Spleen (tissue), 11 donors: ENCODE measurements at regions not wholly inside any gene's neighbourhood (a gene's known extent, or its start where the extent isn't known, plus 50 kb on each side); places are given as distances from the start of the nearest gene placed in this dataset.

ENCODE experiments used
- DNase-seq: peaks from one replicate; pipeline ENCODE4 v3.0.0-alpha.2; 2020
- H3K27ac ChIP-seq, 8 donors: fragments of 200-600 bp; sonication (generic) in 7 of 8; 1 replicate in 4 of 8; 2 replicates in 4 of 8; pipeline versions ENCODE4 v1.5.0 to v1.8.0; 2016 to 2021; ENCODE audit warnings: inconsistent platforms in 4 of 8, mild to moderate bottlenecking in 4 of 8, moderate library complexity in 1 of 8
- H3K27me3 ChIP-seq, 7 donors: fragments of 200-600 bp; sonication (generic) in 6 of 7; replicated peaks in 1 of 7; 1 replicate in 4 of 7; 2 replicates in 3 of 7; pipeline versions ENCODE4 v1.5.0 to v1.8.0; 2016 to 2021; ENCODE audit warnings: inconsistent platforms in 3 of 7, mild to moderate bottlenecking in 1 of 7
- H3K36me3 ChIP-seq, 6 donors: fragments of 200-600 bp; sonication (generic) in 5 of 6; 1 replicate in 4 of 6; 2 replicates in 2 of 6; pipeline versions ENCODE4 v1.5.0 to v1.8.0; 2016 to 2021; ENCODE audit warnings: inconsistent platforms in 2 of 6
- H3K4me1 ChIP-seq, 6 donors: fragments of 200-600 bp; sonication (generic) in 5 of 6; 1 replicate in 3 of 6; 2 replicates in 3 of 6; pipeline versions ENCODE4 v1.5.0 to v1.8.0; 2016 to 2021; ENCODE audit warnings: inconsistent platforms in 3 of 6
- H3K4me3 ChIP-seq, 8 donors: fragments of 200-600 bp; sonication (generic) in 7 of 8; 1 replicate in 4 of 8; 2 replicates in 4 of 8; pipeline versions ENCODE4 v1.5.0 to v1.8.0; 2016 to 2021; ENCODE audit warnings: inconsistent platforms in 4 of 8, mild to moderate bottlenecking in 4 of 8, moderate library complexity in 2 of 8
- H3K9me3 ChIP-seq, 8 donors: fragments of 200-600 bp; sonication (generic) in 7 of 8; 1 replicate in 4 of 8; 2 replicates in 4 of 8; pipeline versions ENCODE4 v1.5.0 to v1.8.0; 2016 to 2021; ENCODE audit warnings: inconsistent platforms in 4 of 8
- CTCF ChIP-seq, 11 experiments: fragments of 200-600 bp in 7 of 11; fragments of 450-650 bp in 4 of 11; sonication (generic) in 4 of 11; IDR thresholded peaks in 8 of 11; conservative IDR thresholded peaks in 3 of 11; 1 replicate in 7 of 11; 2 replicates in 4 of 11; pipeline versions ENCODE4 v1.4.0 to v1.8.0; 2016 to 2021; ENCODE audit warnings: antibody characterized with exemption in 11 of 11, inconsistent platforms in 4 of 11, mild to moderate bottlenecking in 1 of 11
- POLR2A ChIP-seq, 3 donors: fragments of 450-650 bp; IDR thresholded peaks; one replicate each; pipeline ENCODE4 v1.5.1; 2017; ENCODE audit warnings: antibody characterized with exemption in 3 of 3, mild to moderate bottlenecking in 1 of 3
- POLR2AphosphoS5 ChIP-seq, 3 donors: sonication (generic); formaldehyde crosslinking; IDR thresholded peaks; one replicate each; pipeline ENCODE4 v1.5.1; 2017; ENCODE audit warnings: antibody characterized with exemption in 3 of 3
- WGBS, 5 donors: extraction: QIAGEN DNeasy Blood & Tissue Kit in 3 of 5; methylation state at CpG; one replicate each; pipeline versions ENCODE4 v1.1.5 to v1.1.7; 2013 to 2018; 5-methylcytosine and 5-hydroxymethylcytosine counted together
- intact Hi-C: fragments of 100-400 bp; cut with DNase I; formaldehyde crosslinking; loops from one replicate; pipeline ENCODE4 v1.15.0; 2023; ENCODE audit warnings: low total_unique reads
- donor health status: healthy with polysubstance abuse.
- donor health status: DM: no; HTN: no; CAD: no; lungs with moderate emphysema.
- donor health status: DM: no; HTN: no; CAD: no.
- donor health status: Bipolar disorder and iron deficiency.
- donor health status: healthy.
- donor health status: DM: no; HTN: no; CAD: no.
- donor health status: DM: yes; HTN: yes; CAD: no.

DNA sequence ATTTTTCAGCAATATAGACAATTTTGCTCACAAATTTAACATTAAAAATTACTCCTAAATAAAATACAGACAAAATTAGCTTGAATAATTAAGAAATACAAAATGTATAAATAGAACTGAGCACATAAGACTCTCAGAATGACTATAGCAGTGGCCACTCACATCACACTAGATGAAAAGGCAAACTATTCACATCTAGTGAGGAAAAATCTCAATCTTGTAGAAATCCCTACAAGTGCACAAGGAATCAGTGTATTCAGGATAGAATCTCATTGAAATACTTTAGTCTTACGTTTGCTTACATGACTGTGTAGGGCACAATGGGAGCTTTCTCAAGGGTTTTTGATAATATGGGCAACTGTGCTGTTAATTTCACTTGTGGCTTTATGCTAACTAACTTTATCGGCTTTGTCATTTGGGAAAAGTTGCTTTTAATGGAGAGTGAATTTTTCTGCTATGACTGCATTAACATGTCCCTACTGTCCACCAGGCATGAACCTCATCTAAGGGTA, 678.9 kb upstream of the LRRTM4 start:
- Histone ChIP-seq H3K36me3 (no peaks in the 10 kb centered on the region), H3K4me3 (no peak overlapping the region), H3K4me1 (no peaks in the 10 kb centered on the region), H3K27ac (no peak overlapping the region), H3K9me3 (peaks cover 0 to 12% (median 2%) of the 10 kb centered on the region in 8 donors), H3K27me3 (no peaks in the 10 kb centered on the region)
- 77 to 91% (median 83%) methylated on average over 2 of the region's 2 CpGs for WGBS, 5 donors
- TF ChIP-seq CTCF (IDR thresholded peaks at IDR 0.05 in 8 of 11, conservative IDR thresholded peaks at IDR 0.05 in 3 of 11) (no peak), POLR2AphosphoS5 (IDR thresholded peaks at IDR 0.05) (no peak), POLR2A (IDR thresholded peaks at IDR 0.05) (no peak)
- DNase-seq = no peak
- intact Hi-C loops = no loop called here

GRCh38 chr2:78202366-78202765, 680.2 kb upstream of the LRRTM4 start:
- no peak for TF ChIP-seq POLR2AphosphoS5 (IDR thresholded peaks at IDR 0.05)
- TF ChIP-seq POLR2A (IDR thresholded peaks at IDR 0.05) = no peak
- no peak for TF ChIP-seq CTCF (IDR thresholded peaks at IDR 0.05 in 8 of 11, conservative IDR thresholded peaks at IDR 0.05 in 3 of 11)
- H3K4me1 ChIP-seq = no peaks in the 10 kb centered on the region
- peaks cover 0 to 12% (median 2%) of the 10 kb centered on the region in 8 donors for H3K9me3 ChIP-seq
- no peak for DNase-seq
- intact Hi-C loops = no loop called here
- H3K36me3 ChIP-seq = no peaks in the 10 kb centered on the region
- 75 to 86% (median 83%) methylated on average over 3 of the region's 3 CpGs for WGBS, 5 donors
- H3K27me3 ChIP-seq = no peaks in the 10 kb centered on the region
- H3K4me3 ChIP-seq = no peak overlapping the region
- no peak overlapping the region for H3K27ac ChIP-seq

- H3K9me3 ChIP-seq = peaks cover 0 to 20% (median 3%) of the 10 kb centered on the region in 8 donors
- H3K27ac ChIP-seq = no peak overlapping the region
- DNase-seq = no peak
- WGBS, 5 donors = 82 to 89% (median 87%) methylated on average over 7 of the region's 7 CpGs
- no peaks in the 10 kb centered on the region for H3K4me1 ChIP-seq
- no peak overlapping the region for H3K4me3 ChIP-seq
- TF ChIP-seq CTCF (IDR thresholded peaks at IDR 0.05 in 8 of 11, conservative IDR thresholded peaks at IDR 0.05 in 3 of 11) (no peak), POLR2AphosphoS5 (IDR thresholded peaks at IDR 0.05) (no peak), POLR2A (IDR thresholded peaks at IDR 0.05) (no peak)
- intact Hi-C loops = no loop called here
- H3K27me3 ChIP-seq = no peaks in the 10 kb centered on the region
- H3K36me3 ChIP-seq = no peaks in the 10 kb centered on the region
Measured at GRCh38 chr2:78202986-78203670, 681.0 kb upstream of the LRRTM4 start.

DNA sequence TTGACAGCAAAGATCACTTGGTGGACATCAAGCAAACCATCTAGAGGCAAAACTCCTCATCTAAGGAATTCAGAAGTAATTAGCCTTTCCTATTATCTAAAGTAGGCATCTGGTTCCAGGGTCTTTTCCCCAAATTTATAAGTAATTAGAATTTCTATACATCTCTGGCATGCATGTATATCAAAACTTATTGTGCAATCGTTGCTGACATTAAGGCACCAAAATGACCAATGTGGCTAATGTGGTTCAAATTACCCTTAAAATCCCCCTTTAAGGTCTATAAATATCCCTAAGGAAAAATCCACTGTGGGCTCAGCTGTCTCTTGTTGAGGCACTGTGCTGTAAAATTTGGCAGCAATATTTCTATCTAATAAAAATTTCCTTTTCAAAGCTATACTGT, 695.9 kb upstream of the LRRTM4 start:
- H3K27me3 ChIP-seq = no peaks in the 10 kb centered on the region
- peaks cover 0 to 10% (median 0%) of the 10 kb centered on the region in 8 donors for H3K9me3 ChIP-seq
- no peak for DNase-seq
- no peaks in the 10 kb centered on the region for H3K4me1 ChIP-seq
- no peak overlapping the region for H3K4me3 ChIP-seq
- no peak for TF ChIP-seq POLR2AphosphoS5 (IDR thresholded peaks at IDR 0.05)
- TF ChIP-seq POLR2A (IDR thresholded peaks at IDR 0.05) = no peak
- no peak for TF ChIP-seq CTCF (IDR thresholded peaks at IDR 0.05 in 8 of 11, conservative IDR thresholded peaks at IDR 0.05 in 3 of 11)
- no peaks in the 10 kb centered on the region for H3K36me3 ChIP-seq
- 68 to 95% (median 79%) methylated on average over 1 of the region's 1 CpG for WGBS, 5 donors
- intact Hi-C loops = no loop called here
- H3K27ac ChIP-seq = no peak overlapping the region
